Esophagus muscularis mucosa (tissue), 4 donors: ENCODE measurements at regions not wholly inside any gene's neighbourhood (a gene's known extent, or its start where the extent isn't known, plus 50 kb on each side); places are given as distances from the start of the nearest gene placed in this dataset.
A peak's percentile ranks its signal among the peaks of the same experiment; 100 is the strongest.

Experiments used
- DNase-seq: peaks from one replicate; pipeline ENCODE4 v3.0.0-alpha.2; 2017; ENCODE audit errors: extremely low spot score
- H3K27ac ChIP-seq, 4 donors: fragments of 200-600 bp; sonication (generic); replicated peaks in 1 of 4; 1 replicate in 3 of 4; 2 replicates in 1 of 4; pipeline ENCODE4 v1.5.1; 2016 to 2019; ENCODE audit warnings: mild to moderate bottlenecking in 1 of 4
- H3K27me3 ChIP-seq, 4 donors: fragments of 200-600 bp; sonication (generic); one replicate each; pipeline versions ENCODE4 v1.5.1 to v1.6.0; 2016 to 2019
- H3K36me3 ChIP-seq, 4 donors: fragments of 200-600 bp; sonication (generic); one replicate each; pipeline ENCODE4 v1.5.1; 2016 to 2019
- H3K4me1 ChIP-seq, 4 donors: fragments of 200-600 bp; sonication (generic); one replicate each; pipeline ENCODE4 v1.5.1; 2016 to 2019
- H3K4me3 ChIP-seq, 4 donors: fragments of 200-600 bp; sonication (generic); 1 replicate in 2 of 4; 2 replicates in 2 of 4; pipeline ENCODE4 v1.5.1; 2016 to 2019; ENCODE audit warnings: mild to moderate bottlenecking in 4 of 4, moderate library complexity in 1 of 4
- H3K9me3 ChIP-seq, 4 donors: fragments of 200-600 bp; sonication (generic); 1 replicate in 3 of 4; 2 replicates in 1 of 4; pipeline ENCODE4 v1.5.1; 2016 to 2019
- CTCF ChIP-seq, 3 experiments: fragments of 200-600 bp in 2 of 3; fragments of 450-650 bp in 1 of 3; sonication (generic) in 2 of 3; IDR thresholded peaks; one replicate each; pipeline ENCODE4 v1.5.1; 2017 to 2019; ENCODE audit warnings: antibody characterized with exemption in 3 of 3, mild to moderate bottlenecking in 2 of 3, moderate library complexity in 1 of 3
- EP300 ChIP-seq: sonication (generic); formaldehyde crosslinking; IDR thresholded peaks from one replicate; pipeline ENCODE4 v1.6.1; 2017; ENCODE audit warnings: antibody characterized with exemption
- POLR2A ChIP-seq: fragments of 450-650 bp; IDR thresholded peaks from one replicate; pipeline ENCODE4 v1.6.1; 2017; ENCODE audit warnings: antibody characterized with exemption, moderate library complexity, mild to moderate bottlenecking, low read depth
- POLR2AphosphoS5 ChIP-seq, 2 donors: sonication (generic); formaldehyde crosslinking; IDR thresholded peaks; one replicate each; pipeline ENCODE4 v1.6.1; 2017; ENCODE audit warnings: antibody characterized with exemption in 2 of 2
- WGBS: methylation state at CpG from one replicate; pipeline ENCODE4 v1.1.5; 2018; 5-methylcytosine and 5-hydroxymethylcytosine counted together
- intact Hi-C: fragments of 100-400 bp; cut with DNase I; formaldehyde crosslinking; loops from one replicate; pipeline ENCODE4 v1.15.1; 2023

- WGBS = 75% methylated on average over 4 of the region's 4 CpGs
- intact Hi-C loops = no loop called here
- peak overlapping the region in 3 of 4 donors; percentile 17 to 57 (median 40) for H3K27ac ChIP-seq
Measured at GRCh38 chr7:106768324-106768751, 96.7 kb upstream of the PIK3CG start.

GRCh38 chr7:106770191-106770590, 94.9 kb upstream of the PIK3CG start:
- Histone ChIP-seq H3K36me3 (no peaks in the 10 kb centered on the region), H3K9me3 (no peaks in the 10 kb centered on the region), H3K4me1 (peaks cover 0 to 44% (median 33%) of the 10 kb centered on the region in 4 donors), H3K4me3 (no peak overlapping the region), H3K27me3 (no peaks in the 10 kb centered on the region), H3K27ac (peak overlapping the region in 3 of 4 donors; percentile 52 to 67 (median 63))
- no peak for DNase-seq
- 57% methylated on average over 2 of the region's 2 CpGs for WGBS
- intact Hi-C loops = no loop called here
- TF ChIP-seq POLR2A (no peak), CTCF (IDR thresholded peaks at IDR 0.05) (no peak), POLR2AphosphoS5 (IDR thresholded peaks at IDR 0.05) (peak in 1 of 2 donors; percentile 21), EP300 (no peak)

More at GRCh38 chr7:106768324-106768751, 96.7 kb upstream of the PIK3CG start:
- Histone ChIP-seq H3K4me1 (peaks cover 0 to 44% (median 33%) of the 10 kb centered on the region in 4 donors), H3K4me3 (peak overlapping the region in 3 of 4 donors; percentile 10 to 30 (median 21)), H3K9me3 (no peaks in the 10 kb centered on the region), H3K36me3 (no peaks in the 10 kb centered on the region), H3K27me3 (no peaks in the 10 kb centered on the region)
- TF ChIP-seq POLR2A (no peak), EP300 (no peak), POLR2AphosphoS5 (IDR thresholded peaks at IDR 0.05) (no peak), CTCF (IDR thresholded peaks at IDR 0.05) (no peak)
- DNase-seq = no peak

- 64% methylated on average over 3 of the region's 3 CpGs for WGBS
- Histone ChIP-seq H3K9me3 (no peaks in the 10 kb centered on the region), H3K4me1 (peaks cover 0 to 32% (median 21%) of the 10 kb centered on the region in 4 donors), H3K27me3 (no peaks in the 10 kb centered on the region), H3K4me3 (no peak overlapping the region), H3K36me3 (no peaks in the 10 kb centered on the region), H3K27ac (peak overlapping the region in 1 of 4 donors; percentile 20)
- no peak for DNase-seq
- no peak for TF ChIP-seq CTCF (IDR thresholded peaks at IDR 0.05)
- no peak for TF ChIP-seq EP300
- TF ChIP-seq POLR2AphosphoS5 (IDR thresholded peaks at IDR 0.05) = peak in 1 of 2 donors; percentile 8
- intact Hi-C loops = no loop called here
Measured at GRCh38 chr7:106772655-106773108, 92.4 kb upstream of the PIK3CG start.

GRCh38 chr7:106773228-106773627, 91.9 kb upstream of the PIK3CG start:
- 94% methylated on average over 1 of the region's 1 CpG for WGBS
- H3K4me1 ChIP-seq = peaks cover 0 to 29% (median 17%) of the 10 kb centered on the region in 4 donors
- DNase-seq = no peak
- H3K27ac ChIP-seq = no peak overlapping the region
- H3K4me3 ChIP-seq = no peak overlapping the region
- H3K9me3 ChIP-seq = no peaks in the 10 kb centered on the region
- no peaks in the 10 kb centered on the region for H3K36me3 ChIP-seq
- TF ChIP-seq POLR2AphosphoS5 (IDR thresholded peaks at IDR 0.05) (no peak), CTCF (IDR thresholded peaks at IDR 0.05) (no peak), POLR2A (no peak), EP300 (no peak)
- no peaks in the 10 kb centered on the region for H3K27me3 ChIP-seq
- intact Hi-C loops = no loop called here

GRCh38 chr7:106773721-106774120, 91.4 kb upstream of the PIK3CG start:
- H3K27me3 ChIP-seq = no peaks in the 10 kb centered on the region
- H3K36me3 ChIP-seq = no peaks in the 10 kb centered on the region
- H3K9me3 ChIP-seq = no peaks in the 10 kb centered on the region
- WGBS = 99% methylated on average over 2 of the region's 2 CpGs
- no peak for DNase-seq
- intact Hi-C loops = no loop called here
- TF ChIP-seq POLR2A (no peak), CTCF (IDR thresholded peaks at IDR 0.05) (no peak), POLR2AphosphoS5 (IDR thresholded peaks at IDR 0.05) (no peak), EP300 (no peak)
- H3K4me1 ChIP-seq = peaks cover 0 to 24% (median 12%) of the 10 kb centered on the region in 4 donors
- H3K4me3 ChIP-seq = no peak overlapping the region
- no peak overlapping the region for H3K27ac ChIP-seq
